HepG2 (cell line): ENCODE measurements at regions not wholly inside any gene's neighbourhood (a gene's known extent, or its start where the extent isn't known, plus 50 kb on each side); places are given as distances from the start of the nearest gene placed in this dataset.

ENCODE experiments used
- ATRX ChIP-seq: sonication (generic); formaldehyde crosslinking; IDR thresholded peaks from 2 replicates; pipeline ENCODE4 v1.4.0; 2020; ENCODE audit warnings: missing genetic modification reagents, borderline replicate concordance
- CBX1 ChIP-seq: IDR thresholded peaks from one replicate; pipeline ENCODE4 v1.6.1; 2016; ENCODE audit warnings: antibody characterized with exemption, low read depth
- HMG20B ChIP-seq: conservative IDR thresholded peaks from 2 replicates; pipeline ENCODE4 v1.6.1; 2016; ENCODE audit warnings: missing genetic modification reagents, missing compliant biosample characterization
- MAF1 ChIP-seq: sonication (generic); formaldehyde crosslinking; IDR thresholded peaks from 2 replicates; pipeline ENCODE4 v1.5.0; 2020; ENCODE audit warnings: missing genetic modification reagents, borderline replicate concordance
- NR2C2 ChIP-seq: sonication (generic); formaldehyde crosslinking; IDR thresholded peaks from 2 replicates; pipeline ENCODE4 v1.4.0; 2020; ENCODE audit warnings: missing genetic modification reagents, mild to moderate bottlenecking, moderate library complexity, borderline replicate concordance
- SYNCRIP ChIP-seq: fragments of 200-400 bp; formaldehyde crosslinking; IDR thresholded peaks from 2 replicates; pipeline ENCODE4 v1.6.1; 2018; ENCODE audit warnings: mild to moderate bottlenecking, low read depth, low read length; ENCODE audit not compliant: insufficient read depth
- ZNF747 ChIP-seq: sonication (generic); formaldehyde crosslinking; IDR thresholded peaks from 2 replicates; pipeline ENCODE4 v1.8.1; 2023; ENCODE audit warnings: missing genetic modification reagents, mild to moderate bottlenecking, borderline replicate concordance
- TF ChIP-seq, protein P1 (sequence below): sonication (generic); formaldehyde crosslinking; IDR thresholded peaks from 2 replicates; pipeline ENCODE4 v1.8.0; 2022; ENCODE audit warnings: mild to moderate bottlenecking, missing genetic modification reagents
- TF ChIP-seq, protein P2 (sequence below), 2 experiments: fragments of 450-650 bp in 1 of 2; sonication (generic) in 1 of 2; formaldehyde crosslinking in 1 of 2; IDR thresholded peaks; 2 replicates each; pipeline versions ENCODE4 v1.6.1 to v1.8.0; 2016 to 2022; ENCODE audit warnings: antibody characterized with exemption in 1 of 2, mild to moderate bottlenecking in 1 of 2, missing genetic modification reagents in 1 of 2
- TF ChIP-seq, protein P3 (sequence below): sonication (generic); formaldehyde crosslinking; IDR thresholded peaks from 2 replicates; pipeline ENCODE4 v1.5.0; 2020; ENCODE audit warnings: missing genetic modification reagents
- TF ChIP-seq, protein P4 (sequence below), 2 experiments: IDR thresholded peaks; 2 replicates each; pipeline ENCODE4 v1.6.1; 2011 to 2012; ENCODE audit warnings: low read length in 2 of 2, borderline replicate concordance in 1 of 2, low read depth in 1 of 2, mild to moderate bottlenecking in 1 of 2, moderate library complexity in 1 of 2
- TF ChIP-seq, protein P5 (sequence below): IDR thresholded peaks from 2 replicates; pipeline ENCODE4 v1.6.1; 2018; ENCODE audit warnings: missing genetic modification reagents, mild to moderate bottlenecking, missing compliant biosample characterization

DNA sequence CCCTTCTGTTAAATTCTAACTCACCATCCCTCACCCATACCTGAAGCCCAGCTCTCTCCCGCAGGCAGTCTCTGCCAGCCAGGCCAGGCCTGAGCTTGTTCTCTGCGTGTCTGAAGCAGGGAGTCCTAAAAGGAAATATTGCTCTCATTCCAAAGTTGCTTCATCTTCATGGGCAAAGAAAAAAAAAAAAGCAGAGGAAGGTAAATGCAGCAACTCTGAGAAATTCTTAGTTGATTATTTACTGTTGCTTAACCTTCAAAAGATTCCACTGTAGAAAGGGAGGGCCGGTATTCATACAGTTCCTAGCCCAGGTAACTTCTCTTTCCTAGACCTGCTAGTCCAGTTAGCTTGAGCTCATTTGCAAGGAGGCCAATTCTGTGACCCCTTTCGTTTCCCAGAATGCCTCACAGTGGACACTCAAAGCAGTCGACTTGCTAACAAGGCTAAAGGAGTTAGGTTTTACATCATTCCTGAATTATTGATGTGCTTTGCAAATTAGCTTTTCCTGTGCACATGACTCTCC is 193.5 kb upstream of the EEA1 start (continued):
- TF ChIP-seq, protein P1, sequence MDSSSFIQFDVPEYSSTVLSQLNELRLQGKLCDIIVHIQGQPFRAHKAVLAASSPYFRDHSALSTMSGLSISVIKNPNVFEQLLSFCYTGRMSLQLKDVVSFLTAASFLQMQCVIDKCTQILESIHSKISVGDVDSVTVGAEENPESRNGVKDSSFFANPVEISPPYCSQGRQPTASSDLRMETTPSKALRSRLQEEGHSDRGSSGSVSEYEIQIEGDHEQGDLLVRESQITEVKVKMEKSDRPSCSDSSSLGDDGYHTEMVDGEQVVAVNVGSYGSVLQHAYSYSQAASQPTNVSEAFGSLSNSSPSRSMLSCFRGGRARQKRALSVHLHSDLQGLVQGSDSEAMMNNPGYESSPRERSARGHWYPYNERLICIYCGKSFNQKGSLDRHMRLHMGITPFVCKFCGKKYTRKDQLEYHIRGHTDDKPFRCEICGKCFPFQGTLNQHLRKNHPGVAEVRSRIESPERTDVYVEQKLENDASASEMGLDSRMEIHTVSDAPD (CRISPR knock-in tag) = no peak; the same call in 1 of the 2 replicates
- TF ChIP-seq ZNF747 (no peak), MAF1 (CRISPR knock-in tag) (no peak), CBX1 (no peak), HMG20B (CRISPR knock-in tag) (no peak), NR2C2 (CRISPR knock-in tag) (peak; percentile 76), ATRX (CRISPR knock-in tag) (no peak), SYNCRIP (no peak)
- TF ChIP-seq, protein P2, sequence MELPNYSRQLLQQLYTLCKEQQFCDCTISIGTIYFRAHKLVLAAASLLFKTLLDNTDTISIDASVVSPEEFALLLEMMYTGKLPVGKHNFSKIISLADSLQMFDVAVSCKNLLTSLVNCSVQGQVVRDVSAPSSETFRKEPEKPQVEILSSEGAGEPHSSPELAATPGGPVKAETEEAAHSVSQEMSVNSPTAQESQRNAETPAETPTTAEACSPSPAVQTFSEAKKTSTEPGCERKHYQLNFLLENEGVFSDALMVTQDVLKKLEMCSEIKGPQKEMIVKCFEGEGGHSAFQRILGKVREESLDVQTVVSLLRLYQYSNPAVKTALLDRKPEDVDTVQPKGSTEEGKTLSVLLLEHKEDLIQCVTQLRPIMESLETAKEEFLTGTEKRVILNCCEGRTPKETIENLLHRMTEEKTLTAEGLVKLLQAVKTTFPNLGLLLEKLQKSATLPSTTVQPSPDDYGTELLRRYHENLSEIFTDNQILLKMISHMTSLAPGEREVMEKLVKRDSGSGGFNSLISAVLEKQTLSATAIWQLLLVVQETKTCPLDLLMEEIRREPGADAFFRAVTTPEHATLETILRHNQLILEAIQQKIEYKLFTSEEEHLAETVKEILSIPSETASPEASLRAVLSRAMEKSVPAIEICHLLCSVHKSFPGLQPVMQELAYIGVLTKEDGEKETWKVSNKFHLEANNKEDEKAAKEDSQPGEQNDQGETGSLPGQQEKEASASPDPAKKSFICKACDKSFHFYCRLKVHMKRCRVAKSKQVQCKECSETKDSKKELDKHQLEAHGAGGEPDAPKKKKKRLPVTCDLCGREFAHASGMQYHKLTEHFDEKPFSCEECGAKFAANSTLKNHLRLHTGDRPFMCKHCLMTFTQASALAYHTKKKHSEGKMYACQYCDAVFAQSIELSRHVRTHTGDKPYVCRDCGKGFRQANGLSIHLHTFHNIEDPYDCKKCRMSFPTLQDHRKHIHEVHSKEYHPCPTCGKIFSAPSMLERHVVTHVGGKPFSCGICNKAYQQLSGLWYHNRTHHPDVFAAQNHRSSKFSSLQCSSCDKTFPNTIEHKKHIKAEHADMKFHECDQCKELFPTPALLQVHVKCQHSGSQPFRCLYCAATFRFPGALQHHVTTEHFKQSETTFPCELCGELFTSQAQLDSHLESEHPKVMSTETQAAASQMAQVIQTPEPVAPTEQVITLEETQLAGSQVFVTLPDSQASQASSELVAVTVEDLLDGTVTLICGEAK (IDR thresholded peaks at IDR 0.05) = no peak
- TF ChIP-seq, protein P2 (CRISPR knock-in tag; IDR thresholded peaks at IDR 0.05) = no peak; the same call in 1 of the 2 replicates
- TF ChIP-seq, protein P3, sequence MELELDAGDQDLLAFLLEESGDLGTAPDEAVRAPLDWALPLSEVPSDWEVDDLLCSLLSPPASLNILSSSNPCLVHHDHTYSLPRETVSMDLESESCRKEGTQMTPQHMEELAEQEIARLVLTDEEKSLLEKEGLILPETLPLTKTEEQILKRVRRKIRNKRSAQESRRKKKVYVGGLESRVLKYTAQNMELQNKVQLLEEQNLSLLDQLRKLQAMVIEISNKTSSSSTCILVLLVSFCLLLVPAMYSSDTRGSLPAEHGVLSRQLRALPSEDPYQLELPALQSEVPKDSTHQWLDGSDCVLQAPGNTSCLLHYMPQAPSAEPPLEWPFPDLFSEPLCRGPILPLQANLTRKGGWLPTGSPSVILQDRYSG (CRISPR knock-in tag) = no peak
- TF ChIP-seq, protein P4, sequence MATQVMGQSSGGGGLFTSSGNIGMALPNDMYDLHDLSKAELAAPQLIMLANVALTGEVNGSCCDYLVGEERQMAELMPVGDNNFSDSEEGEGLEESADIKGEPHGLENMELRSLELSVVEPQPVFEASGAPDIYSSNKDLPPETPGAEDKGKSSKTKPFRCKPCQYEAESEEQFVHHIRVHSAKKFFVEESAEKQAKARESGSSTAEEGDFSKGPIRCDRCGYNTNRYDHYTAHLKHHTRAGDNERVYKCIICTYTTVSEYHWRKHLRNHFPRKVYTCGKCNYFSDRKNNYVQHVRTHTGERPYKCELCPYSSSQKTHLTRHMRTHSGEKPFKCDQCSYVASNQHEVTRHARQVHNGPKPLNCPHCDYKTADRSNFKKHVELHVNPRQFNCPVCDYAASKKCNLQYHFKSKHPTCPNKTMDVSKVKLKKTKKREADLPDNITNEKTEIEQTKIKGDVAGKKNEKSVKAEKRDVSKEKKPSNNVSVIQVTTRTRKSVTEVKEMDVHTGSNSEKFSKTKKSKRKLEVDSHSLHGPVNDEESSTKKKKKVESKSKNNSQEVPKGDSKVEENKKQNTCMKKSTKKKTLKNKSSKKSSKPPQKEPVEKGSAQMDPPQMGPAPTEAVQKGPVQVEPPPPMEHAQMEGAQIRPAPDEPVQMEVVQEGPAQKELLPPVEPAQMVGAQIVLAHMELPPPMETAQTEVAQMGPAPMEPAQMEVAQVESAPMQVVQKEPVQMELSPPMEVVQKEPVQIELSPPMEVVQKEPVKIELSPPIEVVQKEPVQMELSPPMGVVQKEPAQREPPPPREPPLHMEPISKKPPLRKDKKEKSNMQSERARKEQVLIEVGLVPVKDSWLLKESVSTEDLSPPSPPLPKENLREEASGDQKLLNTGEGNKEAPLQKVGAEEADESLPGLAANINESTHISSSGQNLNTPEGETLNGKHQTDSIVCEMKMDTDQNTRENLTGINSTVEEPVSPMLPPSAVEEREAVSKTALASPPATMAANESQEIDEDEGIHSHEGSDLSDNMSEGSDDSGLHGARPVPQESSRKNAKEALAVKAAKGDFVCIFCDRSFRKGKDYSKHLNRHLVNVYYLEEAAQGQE (IDR thresholded peaks at IDR 0.05; ENCODE audit: borderline replicate concordance in 1 of 2, low read depth in 1 of 2, low read length in 2 of 2) = peak in 1 of 2 experiments; percentile 16; a peak in 1 of 4 replicates
- TF ChIP-seq, protein P5, sequence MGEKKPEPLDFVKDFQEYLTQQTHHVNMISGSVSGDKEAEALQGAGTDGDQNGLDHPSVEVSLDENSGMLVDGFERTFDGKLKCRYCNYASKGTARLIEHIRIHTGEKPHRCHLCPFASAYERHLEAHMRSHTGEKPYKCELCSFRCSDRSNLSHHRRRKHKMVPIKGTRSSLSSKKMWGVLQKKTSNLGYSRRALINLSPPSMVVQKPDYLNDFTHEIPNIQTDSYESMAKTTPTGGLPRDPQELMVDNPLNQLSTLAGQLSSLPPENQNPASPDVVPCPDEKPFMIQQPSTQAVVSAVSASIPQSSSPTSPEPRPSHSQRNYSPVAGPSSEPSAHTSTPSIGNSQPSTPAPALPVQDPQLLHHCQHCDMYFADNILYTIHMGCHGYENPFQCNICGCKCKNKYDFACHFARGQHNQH (CRISPR knock-in tag) = no peak
